Endodermal cell (in vitro differentiated cells): ENCODE measurements at regions not wholly inside any gene's neighbourhood (a gene's known extent, or its start where the extent isn't known, plus 50 kb on each side); places are given as distances from the start of the nearest gene placed in this dataset.

ENCODE experiments used
- DNase-seq: peaks from one replicate; pipeline ENCODE4 v3.0.0-alpha.2; 2017
- H3K27ac ChIP-seq: 2 replicates; pipeline ENCODE4 v1.5.1; 2013; ENCODE audit warnings: mild to moderate bottlenecking, low read depth, low read length, moderate library complexity
- H3K27me3 ChIP-seq: 2 replicates; pipeline ENCODE4 v1.6.1; 2013; ENCODE audit warnings: mild to moderate bottlenecking, low read length, moderate library complexity; ENCODE audit not compliant: insufficient read depth, control insufficient read depth, poor library complexity, severe bottlenecking
- H3K36me3 ChIP-seq: 2 replicates; pipeline ENCODE4 v1.7.0; 2013; ENCODE audit warnings: mild to moderate bottlenecking, low read length, moderate library complexity; ENCODE audit not compliant: control insufficient read depth, insufficient read depth
- H3K4me1 ChIP-seq: one replicate; pipeline ENCODE4 v1.7.0; 2013; ENCODE audit warnings: low read length; ENCODE audit not compliant: control insufficient read depth, insufficient read depth
- H3K4me3 ChIP-seq: 2 replicates; pipeline ENCODE4 v1.5.1; 2013; ENCODE audit warnings: mild to moderate bottlenecking, low read length, moderate library complexity
- H3K9ac ChIP-seq: 2 replicates; pipeline ENCODE4 v1.6.1; 2013; ENCODE audit warnings: mild to moderate bottlenecking, low read length, moderate library complexity; ENCODE audit not compliant: poor library complexity, severe bottlenecking; ENCODE audit errors: extremely low read depth
- H3K9me3 ChIP-seq: 2 replicates; pipeline ENCODE4 v1.6.1; 2013; ENCODE audit warnings: mild to moderate bottlenecking, low read length, moderate library complexity; ENCODE audit not compliant: control insufficient read depth
- H3K27ac Mint-ChIP-seq: 2 replicates; pipeline ENCODE4 v1.8.0; 2020; ENCODE audit warnings: mixed read lengths
- H3K27me3 Mint-ChIP-seq: 2 replicates; pipeline ENCODE4 v1.8.0; 2021; ENCODE audit warnings: mild to moderate bottlenecking, mixed read lengths; ENCODE audit not compliant: insufficient read depth
- H3K36me3 Mint-ChIP-seq: 2 replicates; pipeline ENCODE4 v1.8.0; 2020; ENCODE audit warnings: low read depth, mixed read lengths
- H3K4me1 Mint-ChIP-seq: 2 replicates; pipeline ENCODE4 v1.8.0; 2020; ENCODE audit warnings: mixed read lengths
- H3K4me3 Mint-ChIP-seq: 2 replicates; pipeline ENCODE4 v1.8.0; 2020; ENCODE audit warnings: mild to moderate bottlenecking, moderate library complexity, mixed read lengths
- H3K9me3 Mint-ChIP-seq: 2 replicates; pipeline ENCODE4 v1.8.0; 2020; ENCODE audit warnings: mild to moderate bottlenecking, mixed read lengths
- WGBS, 2 experiments: methylation state at CpG; one replicate each; pipeline versions ENCODE4 v1.1.5 to v1.1.7; 2013; ENCODE audit warnings: missing lambda C conversion rate in 2 of 2, mixed read lengths in 1 of 2; ENCODE audit not compliant: insufficient coverage in 1 of 2, insufficient read length in 1 of 2; 5-methylcytosine and 5-hydroxymethylcytosine counted together
- TF ChIP-seq, protein P1 (sequence below): fragments of 200-600 bp; sonication (generic); conservative IDR thresholded peaks from 2 replicates; pipeline ENCODE4 v1.5.0; 2021; ENCODE audit warnings: antibody characterized with exemption, mild to moderate bottlenecking

GRCh38 chr11:112751329-112751728, 209.9 kb upstream of the NCAM1 start:
- H3K9me3 ChIP-seq: no peaks in the 10 kb centered on the region
- WGBS, 2 experiments: 83 to 90% methylated on average over 2 to 4 of the region's 4 CpGs
- no peak overlapping the region for H3K4me3 Mint-ChIP-seq
- H3K9ac ChIP-seq: no peak overlapping the region
- H3K4me1 Mint-ChIP-seq: peaks cover 23% of the 10 kb centered on the region
- no peaks in the 10 kb centered on the region for H3K4me1 ChIP-seq
- TF ChIP-seq, protein P1, sequence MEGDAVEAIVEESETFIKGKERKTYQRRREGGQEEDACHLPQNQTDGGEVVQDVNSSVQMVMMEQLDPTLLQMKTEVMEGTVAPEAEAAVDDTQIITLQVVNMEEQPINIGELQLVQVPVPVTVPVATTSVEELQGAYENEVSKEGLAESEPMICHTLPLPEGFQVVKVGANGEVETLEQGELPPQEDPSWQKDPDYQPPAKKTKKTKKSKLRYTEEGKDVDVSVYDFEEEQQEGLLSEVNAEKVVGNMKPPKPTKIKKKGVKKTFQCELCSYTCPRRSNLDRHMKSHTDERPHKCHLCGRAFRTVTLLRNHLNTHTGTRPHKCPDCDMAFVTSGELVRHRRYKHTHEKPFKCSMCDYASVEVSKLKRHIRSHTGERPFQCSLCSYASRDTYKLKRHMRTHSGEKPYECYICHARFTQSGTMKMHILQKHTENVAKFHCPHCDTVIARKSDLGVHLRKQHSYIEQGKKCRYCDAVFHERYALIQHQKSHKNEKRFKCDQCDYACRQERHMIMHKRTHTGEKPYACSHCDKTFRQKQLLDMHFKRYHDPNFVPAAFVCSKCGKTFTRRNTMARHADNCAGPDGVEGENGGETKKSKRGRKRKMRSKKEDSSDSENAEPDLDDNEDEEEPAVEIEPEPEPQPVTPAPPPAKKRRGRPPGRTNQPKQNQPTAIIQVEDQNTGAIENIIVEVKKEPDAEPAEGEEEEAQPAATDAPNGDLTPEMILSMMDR: no peak
- no peaks in the 10 kb centered on the region for H3K36me3 ChIP-seq
- H3K27me3 ChIP-seq: no peaks in the 10 kb centered on the region
- H3K27ac ChIP-seq: no peak overlapping the region
- H3K27me3 Mint-ChIP-seq: peaks cover 12% of the 10 kb centered on the region
- H3K27ac Mint-ChIP-seq: no peak overlapping the region
- H3K36me3 Mint-ChIP-seq: no peaks in the 10 kb centered on the region
- no peak overlapping the region for H3K4me3 ChIP-seq
- H3K9me3 Mint-ChIP-seq: no peaks in the 10 kb centered on the region
- DNase-seq: no peak

- Histone ChIP-seq H3K4me3 (no peak overlapping the region), H3K27ac (no peak overlapping the region), H3K4me1 (no peaks in the 10 kb centered on the region), H3K36me3 (no peaks in the 10 kb centered on the region), H3K27me3 (no peaks in the 10 kb centered on the region), H3K9ac (no peak overlapping the region), H3K9me3 (no peaks in the 10 kb centered on the region)
- no peak for DNase-seq
- Mint-ChIP-seq H3K4me3 (no peak overlapping the region), H3K27ac (no peak overlapping the region), H3K9me3 (no peaks in the 10 kb centered on the region), H3K27me3 (peaks cover 12% of the 10 kb centered on the region), H3K36me3 (no peaks in the 10 kb centered on the region), H3K4me1 (peaks cover 19% of the 10 kb centered on the region)
- TF ChIP-seq, protein P1: no peak
- 92 to 100% methylated on average over 2 of the region's 2 CpGs for whole genome bisulfite sequencing, 2 experiments
Measured at GRCh38 chr11:112751772-112752171, 209.4 kb upstream of the NCAM1 start.

GRCh38 chr11:112752563-112752962, 208.7 kb upstream of the NCAM1 start:
- no peak overlapping the region for H3K4me3 ChIP-seq
- H3K27me3 ChIP-seq: no peaks in the 10 kb centered on the region
- no peaks in the 10 kb centered on the region for H3K4me1 ChIP-seq
- no peaks in the 10 kb centered on the region for H3K9me3 ChIP-seq
- Mint-ChIP-seq H3K36me3 (no peaks in the 10 kb centered on the region), H3K4me1 (peaks cover 19% of the 10 kb centered on the region), H3K9me3 (no peaks in the 10 kb centered on the region), H3K4me3 (no peak overlapping the region), H3K27me3 (peaks cover 12% of the 10 kb centered on the region), H3K27ac (no peak overlapping the region)
- TF ChIP-seq, protein P1: no peak
- H3K27ac ChIP-seq: no peak overlapping the region
- no peak for DNase-seq
- 72 to 76% methylated on average over 4 of the region's 4 CpGs for WGBS, 2 experiments
- no peaks in the 10 kb centered on the region for H3K36me3 ChIP-seq
- H3K9ac ChIP-seq: no peak overlapping the region
